ENCODE measurements at regions not wholly inside any gene's neighbourhood (a gene's known extent, or its start where the extent isn't known, plus 50 kb on each side); places are given as distances from the start of the nearest gene placed in this dataset.

DNA sequence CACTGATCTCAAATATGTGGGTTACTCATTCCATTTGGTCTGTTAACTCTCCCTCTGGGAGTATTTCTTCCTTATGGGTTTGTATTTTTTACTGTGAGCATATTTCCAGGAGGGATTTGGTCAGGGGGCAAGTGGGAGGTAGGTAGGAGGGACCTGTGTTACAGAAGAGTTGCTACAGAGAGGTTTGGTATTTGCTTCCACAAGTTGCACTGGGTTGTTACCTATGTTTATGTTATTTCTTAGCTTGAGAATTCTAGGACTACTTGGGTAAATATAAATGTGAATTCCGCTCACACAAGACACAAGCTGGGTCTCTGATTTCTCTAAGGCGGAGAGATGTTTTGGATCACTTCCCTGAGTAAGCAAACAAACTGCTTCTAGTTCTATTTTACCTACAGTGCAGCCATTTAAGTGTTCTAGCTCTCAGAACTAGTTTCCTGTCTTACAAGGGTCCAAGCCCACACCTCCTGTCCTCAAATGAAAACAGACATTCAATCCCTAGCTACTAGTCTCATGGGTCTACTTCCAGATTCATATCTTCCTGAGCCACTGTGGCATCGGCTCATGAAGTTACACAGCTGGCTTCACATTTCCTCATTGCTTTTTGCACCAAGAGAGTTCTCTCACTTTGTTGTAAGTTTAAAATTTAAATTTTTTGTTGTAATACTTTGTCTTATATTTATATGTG, 75.4 kb upstream of the PPP1R3C start:
- POLR2A ChIA-PET = no interaction called here

DNA sequence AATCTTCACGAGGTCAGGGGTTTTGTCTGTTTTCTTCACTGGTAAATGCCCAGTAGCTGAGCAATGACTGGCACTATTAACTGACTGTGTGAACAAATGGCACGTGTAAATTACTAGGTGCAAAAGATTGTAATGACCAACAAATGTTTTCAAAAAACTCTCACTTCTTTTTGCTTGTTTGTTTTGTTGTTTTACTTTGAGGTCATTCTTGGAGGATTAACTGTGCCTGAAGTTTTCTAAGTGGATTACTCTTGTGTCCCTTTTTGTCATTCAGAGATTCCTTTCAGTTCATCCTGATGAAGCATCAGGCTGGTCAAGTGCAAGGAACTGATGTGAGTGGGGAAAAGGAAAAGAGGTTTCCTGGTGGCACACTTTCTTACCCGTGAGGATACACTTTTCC, 74.4 kb upstream of the PPP1R3C start:
- H3K27me3 ChIP-seq (ENCODE audit: insufficient read depth) = no peaks in the 10 kb centered on the region
- no peaks in the 10 kb centered on the region for H3K79me2 ChIP-seq (ENCODE audit: insufficient read depth)
- no peaks in the 10 kb centered on the region for H3F3A ChIP-seq (replicated peaks; ENCODE audit: insufficient read depth)
- no peak overlapping the region for H2AFZ ChIP-seq (ENCODE audit: low read depth)
- no peaks in the 10 kb centered on the region for H3K36me3 ChIP-seq (replicated peaks in 1 of 2; ENCODE audit: control insufficient read depth in 1 of 2, insufficient read depth in 2 of 2, low read length in 1 of 2)
- 63% methylated on average over 3 of the region's 3 CpGs for WGBS (ENCODE audit: low lambda C conversion rate)
- no peaks in the 10 kb centered on the region for H3K9me3 ChIP-seq
- H3K27ac ChIP-seq (ENCODE audit: low read depth in 2 of 2, low read length in 1 of 2) = no peak overlapping the region
- H3K9ac ChIP-seq = no peak overlapping the region
- DNase-seq = no peak
- H4K20me1 ChIP-seq (ENCODE audit: insufficient read depth) = no peaks in the 10 kb centered on the region
- TF ChIP-seq FOXJ3 (CRISPR knock-in tag; IDR thresholded peaks at IDR 0.05) (no peak), MXI1 (IDR thresholded peaks at IDR 0.05; ENCODE audit: low read depth, low read length) (no peak), ELF1 (IDR thresholded peaks at IDR 0.05) (no peak), RAD21 (IDR thresholded peaks at IDR 0.05; ENCODE audit: low read length) (no peak), GATA2 (CRISPR knock-in tag; IDR thresholded peaks at IDR 0.05) (no peak), NFIC (IDR thresholded peaks at IDR 0.05; ENCODE audit: borderline replicate concordance) (no peak), TEAD4 (IDR thresholded peaks at IDR 0.05; ENCODE audit: borderline replicate concordance, insufficient read depth) (no peak)
- H3K9me2 ChIP-seq = no peaks in the 10 kb centered on the region
- ChIA-PET POLR2A (no interaction called here), CTCF (interaction anchor here (0.9 kb wide), 1 partner anchor 65 kb away, joined by 3 read pairs; no protein-coding TSS in a partner anchor)
- no peaks in the 10 kb centered on the region; a peak in 1 of 4 replicates for H3K4me1 ChIP-seq (ENCODE audit: control insufficient read depth in 1 of 2, insufficient read depth in 2 of 2, low read depth in 1 of 2, low read length in 1 of 2)
- H3K4me3 ChIP-seq (ENCODE audit: low read depth in 2 of 2, low read length in 1 of 2) = no peak overlapping the region
- H3K4me2 ChIP-seq = no peak overlapping the region

More for the DNA sequence above, 75.4 kb upstream of the PPP1R3C start:
- CTCF ChIA-PET = interaction anchor here (1.2 kb wide), 1 partner anchor 411 kb away, joined by 3 read pairs; no protein-coding TSS in a partner anchor
- Histone ChIP-seq H3K36me3 (replicated peaks in 1 of 2; ENCODE audit: control insufficient read depth in 1 of 2, insufficient read depth in 2 of 2, low read length in 1 of 2) (no peaks in the 10 kb centered on the region), H4K20me1 (ENCODE audit: insufficient read depth) (no peaks in the 10 kb centered on the region), H3K27ac (ENCODE audit: low read depth in 2 of 2, low read length in 1 of 2) (no peak overlapping the region), H2AFZ (ENCODE audit: low read depth) (no peak overlapping the region), H3K4me2 (no peak overlapping the region), H3K4me3 (ENCODE audit: low read depth in 2 of 2, low read length in 1 of 2) (no peak overlapping the region), H3K79me2 (ENCODE audit: insufficient read depth) (no peaks in the 10 kb centered on the region), H3K4me1 (ENCODE audit: control insufficient read depth in 1 of 2, insufficient read depth in 2 of 2, low read depth in 1 of 2, low read length in 1 of 2) (no peaks in the 10 kb centered on the region; a peak in 1 of 4 replicates), H3K9me2 (no peaks in the 10 kb centered on the region), H3K9ac (no peak overlapping the region), H3F3A (replicated peaks; ENCODE audit: insufficient read depth) (no peaks in the 10 kb centered on the region), H3K9me3 (no peaks in the 10 kb centered on the region), H3K27me3 (ENCODE audit: insufficient read depth) (no peaks in the 10 kb centered on the region)
- no peak for TF ChIP-seq YY1 (IDR thresholded peaks at IDR 0.05; ENCODE audit: low read depth)
- TF ChIP-seq MXI1 (IDR thresholded peaks at IDR 0.05; ENCODE audit: low read depth, low read length) = no peak
- TF ChIP-seq FOXJ3 (CRISPR knock-in tag; IDR thresholded peaks at IDR 0.05) = no peak
- TF ChIP-seq, protein P1, sequence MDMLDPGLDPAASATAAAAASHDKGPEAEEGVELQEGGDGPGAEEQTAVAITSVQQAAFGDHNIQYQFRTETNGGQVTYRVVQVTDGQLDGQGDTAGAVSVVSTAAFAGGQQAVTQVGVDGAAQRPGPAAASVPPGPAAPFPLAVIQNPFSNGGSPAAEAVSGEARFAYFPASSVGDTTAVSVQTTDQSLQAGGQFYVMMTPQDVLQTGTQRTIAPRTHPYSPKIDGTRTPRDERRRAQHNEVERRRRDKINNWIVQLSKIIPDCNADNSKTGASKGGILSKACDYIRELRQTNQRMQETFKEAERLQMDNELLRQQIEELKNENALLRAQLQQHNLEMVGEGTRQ (IDR thresholded peaks at IDR 0.05; ENCODE audit: borderline replicate concordance, low read depth, low read length) = no peak
- TF ChIP-seq FOXM1 (IDR thresholded peaks at IDR 0.05; ENCODE audit: low read depth) = no peak
- no peak for TF ChIP-seq SIN3A (IDR thresholded peaks at IDR 0.05; ENCODE audit: borderline replicate concordance, low read depth, low read length)
- no peak for TF ChIP-seq POLR2AphosphoS5 (IDR thresholded peaks at IDR 0.05; ENCODE audit: low read depth, low read length)
- DNase-seq = no peak
- WGBS (ENCODE audit: low lambda C conversion rate) = 73% methylated on average over 3 of the region's 3 CpGs

Measured in SK-N-SH (cell line).